ENCODE measurements at regions not wholly inside any gene's neighbourhood (a gene's known extent, or its start where the extent isn't known, plus 50 kb on each side); places are given as distances from the start of the nearest gene placed in this dataset.
A peak's percentile ranks its signal among the peaks of the same experiment; 100 is the strongest.

- Histone ChIP-seq H3K27ac (no peak overlapping the region), H3K9ac (ENCODE audit: insufficient read length) (peak overlapping the region; percentile 31), H3K4me3 (peak overlapping the region; percentile 63), H3K9me3 (ENCODE audit: low read depth, low read length) (no peaks in the 10 kb centered on the region), H3K36me3 (ENCODE audit: insufficient read depth, low read length) (no peaks in the 10 kb centered on the region)
- no peak for DNase-seq (ENCODE audit: low read depth, low spot score)
- no peak for TF ChIP-seq FOXP2 (optimal IDR thresholded peaks at IDR 0.05; ENCODE audit: control extremely low read depth, extremely low read length, insufficient read depth)
- no peak for TF ChIP-seq EZH2 (IDR thresholded peaks at IDR 0.05)
- no peak; the same call in 1 of the 2 replicates for TF ChIP-seq POLR2AphosphoS5 (IDR thresholded peaks at IDR 0.05; ENCODE audit: borderline replicate concordance, low read depth, low read length)
These were observed 61.9 kb downstream of the SMUG1 start for GRCh38 chr12:54126696-54127537.

- H3K9me3 ChIP-seq (ENCODE audit: low read depth, low read length): no peaks in the 10 kb centered on the region
- H3K27ac ChIP-seq: no peak overlapping the region
- DNase-seq (ENCODE audit: low read depth, low spot score): no peak
- no peak overlapping the region for H3K9ac ChIP-seq (ENCODE audit: insufficient read length)
- TF ChIP-seq EZH2 (IDR thresholded peaks at IDR 0.05) (no peak), FOXP2 (optimal IDR thresholded peaks at IDR 0.05; ENCODE audit: control extremely low read depth, extremely low read length, insufficient read depth) (no peak), POLR2AphosphoS5 (IDR thresholded peaks at IDR 0.05; ENCODE audit: borderline replicate concordance, low read depth, low read length) (no peak)
- no peak overlapping the region for H3K4me3 ChIP-seq
- no peaks in the 10 kb centered on the region for H3K36me3 ChIP-seq (ENCODE audit: insufficient read depth, low read length)
These were observed 61.1 kb downstream of the SMUG1 start for GRCh38 chr12:54127538-54128259.

- Histone ChIP-seq H3K27ac (peak overlapping the region; percentile 26; the same call in 1 of the 2 replicates), H3K9me3 (ENCODE audit: low read depth, low read length) (no peaks in the 10 kb centered on the region), H3K4me3 (no peak overlapping the region), H3K36me3 (ENCODE audit: insufficient read depth, low read length) (no peaks in the 10 kb centered on the region), H3K9ac (ENCODE audit: insufficient read length) (no peak overlapping the region)
- TF ChIP-seq FOXP2 (optimal IDR thresholded peaks at IDR 0.05; ENCODE audit: control extremely low read depth, extremely low read length, insufficient read depth): no peak
- no peak for TF ChIP-seq POLR2AphosphoS5 (IDR thresholded peaks at IDR 0.05; ENCODE audit: borderline replicate concordance, low read depth, low read length)
- no peak for TF ChIP-seq EZH2 (IDR thresholded peaks at IDR 0.05)
- no peak for DNase-seq (ENCODE audit: low read depth, low spot score)
These were observed 60.4 kb downstream of the SMUG1 start for GRCh38 chr12:54128416-54128815.

- Histone ChIP-seq H3K36me3 (ENCODE audit: insufficient read depth, low read length) (no peaks in the 10 kb centered on the region), H3K27ac (peak overlapping the region; percentile 26; the same call in 1 of the 2 replicates), H3K4me3 (no peak overlapping the region), H3K9me3 (ENCODE audit: low read depth, low read length) (no peaks in the 10 kb centered on the region), H3K9ac (ENCODE audit: insufficient read length) (no peak overlapping the region)
- TF ChIP-seq EZH2 (IDR thresholded peaks at IDR 0.05): no peak
- TF ChIP-seq FOXP2 (optimal IDR thresholded peaks at IDR 0.05; ENCODE audit: control extremely low read depth, extremely low read length, insufficient read depth): no peak
- TF ChIP-seq POLR2AphosphoS5 (IDR thresholded peaks at IDR 0.05; ENCODE audit: borderline replicate concordance, low read depth, low read length): no peak
- DNase-seq (ENCODE audit: low read depth, low spot score): no peak
These were observed 59.5 kb downstream of the SMUG1 start for GRCh38 chr12:54129028-54129903.

Data from SK-N-MC (cell line).